ENCODE measurements at regions not wholly inside any gene's neighbourhood (a gene's known extent, or its start where the extent isn't known, plus 50 kb on each side); places are given as distances from the start of the nearest gene placed in this dataset.

DNA sequence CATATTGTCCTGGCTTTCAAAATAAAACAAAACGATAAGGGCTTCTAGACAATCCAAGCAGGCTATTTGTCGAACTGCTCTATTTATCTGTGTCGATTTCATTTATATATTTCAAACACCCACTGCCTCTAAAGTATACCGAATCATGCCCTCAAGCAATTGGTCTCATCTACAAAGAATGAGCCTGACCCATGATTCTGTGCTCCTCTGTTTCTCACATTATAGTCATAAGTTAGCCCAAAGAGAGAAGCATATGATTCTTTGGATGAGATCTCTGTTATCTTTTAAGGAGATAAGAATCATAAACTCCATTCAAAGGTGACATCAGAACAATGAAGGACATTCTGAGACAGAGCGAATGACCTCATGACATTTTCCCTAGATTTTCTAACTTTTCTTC lies 191.1 kb downstream of the MAP2K6 start:
- DNase-seq (ENCODE audit: extremely low read depth in 1 of 2, low read depth in 1 of 2) = no peak

DNA sequence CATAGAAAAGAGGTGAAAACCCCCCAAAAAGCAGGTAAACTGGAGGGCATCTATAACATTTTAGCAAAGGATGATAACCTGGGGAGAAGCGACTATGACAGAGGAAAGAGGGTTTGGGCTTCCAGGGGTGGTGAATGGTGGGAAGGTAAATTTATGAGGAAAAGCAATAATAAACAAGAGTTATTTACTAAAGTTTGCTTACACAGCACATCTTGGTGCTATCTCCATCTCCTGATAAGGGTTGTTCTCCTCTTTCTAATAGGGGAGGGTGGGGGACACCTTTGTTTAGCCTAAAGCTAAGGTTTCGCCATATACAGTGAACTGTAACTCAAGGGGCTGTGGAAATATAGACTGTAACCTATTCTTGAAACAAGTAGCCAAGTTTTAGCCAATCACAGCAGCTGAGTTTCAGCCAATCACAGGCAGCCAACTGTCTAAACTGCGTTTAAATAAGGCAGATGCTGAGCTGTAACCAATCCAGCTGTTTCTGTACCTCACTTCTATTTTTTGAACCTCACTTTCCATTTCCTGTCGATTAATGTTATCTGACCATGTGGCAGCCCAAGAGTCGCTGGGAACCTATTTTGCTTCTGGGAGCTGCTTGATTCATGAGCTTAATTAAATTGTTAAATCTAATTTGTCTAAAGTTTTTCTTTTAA lies 191.8 kb downstream of the MAP2K6 start:
- DNase-seq (ENCODE audit: extremely low read depth in 1 of 2, low read depth in 1 of 2) = no peak

DNA sequence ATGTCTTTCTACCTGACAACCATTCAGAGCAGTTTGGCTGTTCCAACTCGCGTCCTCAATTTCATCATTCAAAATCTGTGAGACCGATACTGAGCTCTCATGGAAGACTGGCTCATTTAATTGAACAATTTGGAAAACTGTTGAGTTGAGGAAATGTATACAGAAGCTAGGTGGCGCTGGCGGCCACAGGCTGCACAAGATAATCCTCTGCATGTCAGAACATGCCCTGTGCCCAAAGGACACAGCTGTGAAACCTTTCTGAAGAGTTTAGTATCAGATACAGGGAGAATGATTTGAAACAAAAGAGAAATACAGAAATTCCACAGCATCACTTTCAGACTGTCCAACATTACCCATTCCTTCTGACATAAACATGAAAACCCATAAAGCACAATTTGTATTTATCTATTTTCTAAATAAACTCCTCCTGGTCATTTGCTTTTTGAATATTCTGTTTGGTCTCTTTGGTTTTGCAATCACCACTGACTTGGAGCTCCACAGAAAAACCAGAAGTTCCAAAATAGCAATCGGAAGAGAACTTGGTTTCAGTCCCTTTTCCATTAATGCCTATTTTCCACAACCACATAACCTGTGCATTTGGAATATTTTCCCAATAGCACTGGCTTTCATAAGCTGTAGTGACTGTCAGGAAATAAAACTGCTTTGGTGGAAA lies 192.8 kb downstream of the MAP2K6 start:
- peak in 1 of 2 donors; percentile 0 for DNase-seq (ENCODE audit: extremely low read depth in 1 of 2, low read depth in 1 of 2)

DNA sequence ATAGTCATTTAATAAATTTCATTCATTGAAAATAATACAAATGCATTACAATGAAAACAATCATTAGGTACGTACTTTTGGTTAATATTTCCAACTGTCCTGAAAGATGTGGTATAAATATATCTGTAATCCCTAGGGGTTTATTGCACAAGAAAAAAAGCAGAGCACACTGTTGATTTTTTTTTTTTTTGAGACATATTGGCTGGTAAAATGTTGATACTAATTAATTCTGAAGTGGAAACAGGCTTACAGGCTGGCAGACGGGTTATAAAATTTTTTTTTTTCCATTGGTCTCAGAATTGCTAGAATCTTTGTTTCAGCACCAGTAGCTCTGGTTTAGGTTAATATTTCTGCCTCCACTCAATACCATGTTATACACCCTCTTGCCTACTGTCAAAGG lies 193.6 kb downstream of the MAP2K6 start:
- no peak for DNase-seq (ENCODE audit: extremely low read depth in 1 of 2, low read depth in 1 of 2)

DNA sequence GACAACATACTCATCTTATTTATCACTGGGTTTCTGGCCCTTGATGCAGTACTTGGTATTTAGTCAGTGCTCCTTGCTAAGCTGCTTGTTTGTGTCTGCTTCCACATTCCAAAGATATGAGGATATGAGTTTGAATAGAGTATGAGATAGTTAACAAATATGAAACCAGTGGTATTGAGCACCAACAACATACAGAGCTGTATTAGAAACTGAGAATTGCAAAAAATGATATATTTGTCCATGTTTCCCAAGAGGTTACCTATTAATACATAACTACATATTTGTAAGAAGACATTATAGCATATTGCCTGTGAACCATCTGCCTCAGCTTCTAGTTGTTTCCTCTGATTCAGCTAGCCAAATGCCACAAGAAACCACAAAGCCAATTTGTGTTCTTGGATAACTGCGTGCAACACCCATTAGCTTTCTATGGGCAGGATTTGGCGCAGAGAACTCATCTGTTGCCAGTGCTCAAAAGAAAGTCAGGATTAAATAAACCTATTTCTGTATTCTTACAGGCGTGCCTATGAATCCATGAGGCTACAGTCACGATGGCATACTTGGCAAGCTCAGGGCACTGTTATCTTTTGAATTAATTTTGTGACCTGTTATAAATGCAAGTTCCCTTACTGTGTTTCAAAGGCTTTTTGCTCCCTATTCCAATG lies 194.4 kb downstream of the MAP2K6 start:
- DNase-seq (ENCODE audit: extremely low read depth in 1 of 2, low read depth in 1 of 2) = no peak

DNA sequence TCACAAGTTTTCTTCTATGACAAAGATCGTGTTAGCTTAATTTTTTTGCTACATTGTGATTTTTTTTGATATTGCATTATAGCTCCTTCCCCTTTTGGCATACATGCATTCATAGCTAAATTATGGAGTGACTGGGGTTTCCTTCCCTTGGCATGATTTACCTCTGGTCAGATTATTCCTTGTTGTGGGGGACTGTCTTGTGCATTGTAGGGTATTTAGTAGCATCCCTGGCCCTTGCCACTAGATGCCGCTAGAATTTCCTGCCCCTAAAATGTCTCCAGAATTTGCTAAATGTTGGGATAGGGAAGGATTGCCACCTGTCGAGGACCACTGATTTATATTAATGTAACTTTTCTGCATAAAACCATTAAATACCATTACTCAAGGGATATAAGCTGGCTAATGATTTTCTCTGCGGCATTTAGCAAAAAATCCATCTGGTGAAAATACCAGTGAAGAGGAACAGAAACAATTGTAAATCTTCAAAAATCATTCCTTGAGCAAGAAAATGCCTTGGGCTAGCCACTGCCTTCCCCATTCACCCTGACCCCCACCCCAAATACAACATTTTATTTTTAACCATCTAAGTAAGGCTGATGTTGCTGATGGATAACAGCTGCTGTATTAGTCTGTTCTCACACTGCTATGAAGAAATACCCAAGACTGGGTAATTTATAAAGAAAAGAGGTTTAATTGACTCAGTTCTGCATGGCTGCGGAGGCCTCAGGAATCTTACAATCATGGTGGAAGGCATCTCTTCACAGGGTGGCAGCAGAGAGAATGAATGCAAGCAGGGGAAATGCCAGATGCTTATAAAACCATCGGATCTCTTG lies 195.2 kb downstream of the MAP2K6 start:
- no peak for DNase-seq (ENCODE audit: extremely low read depth in 1 of 2, low read depth in 1 of 2)

DNA sequence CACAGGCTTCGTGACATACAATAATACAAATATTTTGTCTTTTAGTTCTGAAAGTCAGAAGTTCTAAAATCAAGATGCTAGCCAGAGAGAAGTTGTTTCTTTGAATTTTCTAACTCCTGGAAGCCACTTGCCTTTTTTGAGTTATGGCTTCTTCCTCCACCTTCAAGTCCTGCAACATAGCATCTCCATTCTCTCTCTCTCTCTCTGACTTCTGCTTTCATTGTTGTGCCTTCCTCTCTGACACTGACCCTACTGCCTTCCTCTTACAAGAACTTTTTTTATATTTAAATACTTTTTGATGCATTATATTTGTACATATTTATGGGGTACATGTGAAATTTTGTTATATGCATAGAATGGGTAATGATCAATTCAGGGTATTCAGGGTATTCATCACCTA lies 205.9 kb downstream of the MAP2K6 start:
- DNase-seq (ENCODE audit: extremely low read depth in 1 of 2, low read depth in 1 of 2) = no peak

DNA sequence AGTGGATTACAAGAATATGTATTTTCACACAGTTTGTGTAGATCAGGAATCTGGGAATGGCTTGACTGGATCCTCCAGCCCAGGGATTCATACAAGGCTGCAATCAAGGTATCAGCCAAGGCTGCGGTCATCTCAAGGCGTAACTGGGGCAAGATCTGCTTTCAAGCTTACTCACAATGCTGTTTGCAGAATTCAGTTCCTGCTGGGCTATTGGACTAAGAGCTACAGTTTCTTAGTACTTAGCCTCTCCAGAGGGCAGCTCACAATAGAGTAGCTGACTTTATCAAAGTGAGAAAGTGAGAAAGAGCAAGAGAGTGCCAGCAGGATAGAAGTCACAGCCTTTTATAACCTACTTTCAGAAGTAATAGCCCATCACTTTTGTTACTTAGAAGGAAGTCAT lies 211.0 kb downstream of the MAP2K6 start:
- no peak for DNase-seq (ENCODE audit: extremely low read depth in 1 of 2, low read depth in 1 of 2)

DNA sequence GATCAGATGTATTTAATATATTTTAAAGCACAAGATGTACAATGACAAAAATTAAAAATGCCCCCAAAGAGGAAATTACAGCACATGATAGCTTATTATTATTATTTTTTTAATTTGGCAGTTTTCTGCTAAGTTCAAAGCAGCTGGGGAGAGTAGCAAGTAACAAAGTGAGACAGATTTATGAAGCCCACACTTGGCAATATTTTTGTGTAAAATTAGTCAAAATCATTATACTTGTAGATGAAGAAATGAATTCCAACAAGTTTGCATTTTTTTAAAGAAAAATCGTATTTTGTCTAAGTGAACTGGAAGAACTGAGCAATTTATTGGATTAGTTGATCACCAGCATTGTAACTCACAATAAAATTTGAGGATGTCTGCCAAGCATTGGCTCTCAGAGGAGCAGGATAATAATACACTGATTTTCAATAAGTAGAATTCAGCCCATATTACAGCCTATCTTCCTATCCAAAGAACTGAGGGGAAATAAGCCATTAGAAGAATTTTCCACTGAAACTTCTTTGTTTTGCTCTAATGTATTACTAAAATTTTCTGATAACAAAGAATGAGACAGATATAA lies 215.6 kb downstream of the MAP2K6 start:
- no peak for DNase-seq (ENCODE audit: extremely low read depth in 1 of 2, low read depth in 1 of 2)

DNA sequence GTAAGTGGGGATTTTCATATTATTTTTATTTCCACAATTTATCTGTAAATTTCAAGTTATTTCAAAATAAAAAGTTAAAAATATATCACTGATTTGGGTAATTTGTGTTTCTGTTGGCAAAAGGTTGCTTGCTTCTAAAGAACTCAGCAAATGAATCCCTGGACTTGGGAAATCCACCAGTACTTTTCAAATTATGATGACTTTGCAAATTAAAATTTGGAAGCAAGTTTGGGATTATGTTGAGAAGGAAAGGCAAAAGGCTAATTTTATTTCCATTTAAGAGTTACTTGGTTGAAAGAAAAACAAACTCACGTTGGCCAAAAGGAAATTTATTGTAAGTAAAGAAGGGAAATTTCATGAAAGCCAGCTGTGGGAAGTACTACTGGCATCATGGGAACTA lies 220.3 kb downstream of the MAP2K6 start:
- no peak for DNase-seq (ENCODE audit: extremely low read depth in 1 of 2, low read depth in 1 of 2)

DNA sequence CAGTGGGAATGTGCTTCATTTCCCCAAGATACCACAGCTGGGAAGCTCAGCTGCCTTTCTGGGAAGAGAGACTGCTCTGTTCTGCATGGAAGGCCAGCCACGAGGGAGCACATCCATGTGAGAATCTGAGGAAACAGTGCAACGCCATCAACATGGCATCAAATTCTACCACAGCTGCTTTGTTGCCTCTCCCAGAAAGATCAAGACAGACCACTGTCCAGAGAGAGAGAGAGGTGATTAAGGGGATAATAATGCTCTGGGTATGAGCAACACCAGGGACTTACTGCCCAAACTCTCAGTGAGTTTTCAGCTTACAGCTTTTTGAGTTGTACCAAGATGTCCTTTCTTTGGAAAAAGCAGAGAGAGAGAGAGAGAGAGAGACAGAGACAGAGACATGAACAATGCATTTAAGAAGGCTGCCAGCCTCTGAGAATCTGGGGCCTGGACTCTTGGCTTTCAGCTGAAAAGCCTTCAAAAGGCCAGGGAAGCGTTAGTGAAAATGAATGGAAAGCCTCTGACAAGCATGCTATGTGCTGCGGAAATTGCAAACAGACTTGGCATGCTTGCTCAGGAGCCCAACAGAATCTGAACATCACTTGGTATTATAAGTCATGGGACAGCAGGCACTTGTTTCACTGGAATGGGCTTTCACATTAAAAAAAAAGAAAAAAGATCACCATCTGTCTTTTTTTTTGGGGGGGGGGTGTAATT lies 223.1 kb downstream of the MAP2K6 start:
- no peak for DNase-seq (ENCODE audit: extremely low read depth in 1 of 2, low read depth in 1 of 2)

DNA sequence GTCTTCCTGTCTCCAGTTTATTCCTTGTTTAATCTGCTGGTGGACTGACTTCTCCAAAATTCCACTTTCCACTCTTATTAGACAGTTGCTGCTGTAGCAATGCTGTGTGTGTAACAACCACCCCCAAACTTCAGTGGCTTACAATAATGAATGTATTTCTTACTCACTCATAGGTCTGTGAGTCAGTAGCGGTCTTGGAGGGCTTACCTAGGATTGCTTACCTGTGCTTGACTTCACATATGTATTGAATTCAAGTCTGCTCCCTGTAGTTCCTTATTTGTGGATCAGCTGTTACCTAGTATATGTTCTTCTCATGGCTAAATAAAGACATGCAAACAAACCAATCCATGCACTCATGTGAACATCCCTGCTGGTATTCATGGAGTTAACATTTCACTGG lies 224.6 kb downstream of the MAP2K6 start:
- DNase-seq (ENCODE audit: extremely low read depth in 1 of 2, low read depth in 1 of 2) = no peak

DNA sequence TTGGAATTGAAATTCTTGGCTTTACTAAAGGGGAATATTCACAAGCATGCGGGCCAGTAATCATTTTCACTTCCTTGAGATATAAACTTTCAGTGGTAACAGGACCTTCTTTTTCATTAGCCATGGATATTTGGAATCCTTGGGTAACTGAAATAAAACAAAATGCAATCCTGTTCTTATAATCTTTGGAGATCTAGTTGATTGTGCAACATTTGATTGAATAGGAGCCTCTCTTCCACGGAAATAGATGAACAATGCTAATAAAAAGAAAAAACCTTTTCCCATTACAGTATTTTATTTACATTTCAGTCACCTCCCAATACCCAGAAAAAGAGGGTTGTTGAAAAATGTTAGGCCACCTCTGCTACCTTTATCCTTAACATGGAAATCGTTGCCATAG lies 225.6 kb downstream of the MAP2K6 start:
- DNase-seq (ENCODE audit: extremely low read depth in 1 of 2, low read depth in 1 of 2) = no peak

DNA sequence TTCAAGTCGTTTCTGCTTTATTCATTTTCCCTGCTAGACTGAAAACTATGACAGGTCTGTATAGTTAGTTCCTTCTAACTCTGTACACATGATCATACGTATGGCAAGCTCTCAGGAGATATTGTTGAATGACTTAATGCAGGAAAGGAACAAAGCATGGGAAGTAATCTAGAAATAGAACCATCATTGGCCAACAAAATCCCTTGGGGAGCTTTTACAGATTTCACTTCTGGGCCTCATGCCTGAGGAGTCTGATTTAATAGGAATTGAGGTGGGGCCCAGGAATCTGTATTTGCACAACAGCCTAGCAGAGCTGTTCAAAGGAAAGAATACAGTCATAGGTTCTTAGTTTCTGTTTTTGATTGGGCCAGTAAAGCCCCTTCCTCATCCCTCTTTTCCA lies 229.2 kb downstream of the MAP2K6 start:
- no peak for DNase-seq (ENCODE audit: extremely low read depth in 1 of 2, low read depth in 1 of 2)

DNA sequence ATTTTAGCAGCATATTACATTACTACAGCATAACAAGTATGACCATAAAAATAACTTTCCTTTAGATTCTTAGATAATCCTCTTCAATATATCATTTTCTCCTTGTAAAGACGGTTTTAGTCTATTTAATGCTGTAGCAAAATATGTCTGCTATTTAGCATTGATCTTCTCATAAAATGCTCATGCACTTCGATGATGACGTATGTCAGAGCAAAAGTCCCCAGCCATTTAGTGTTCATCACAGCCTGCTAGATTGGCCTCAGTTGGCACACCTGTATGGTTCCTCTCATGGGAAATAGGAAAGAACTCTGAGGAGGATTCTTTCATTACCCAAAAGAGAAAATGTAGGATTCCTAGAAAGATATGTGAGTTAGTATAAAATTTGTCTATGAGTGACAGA lies 232.2 kb downstream of the MAP2K6 start:
- no peak for DNase-seq (ENCODE audit: extremely low read depth in 1 of 2, low read depth in 1 of 2)

DNA sequence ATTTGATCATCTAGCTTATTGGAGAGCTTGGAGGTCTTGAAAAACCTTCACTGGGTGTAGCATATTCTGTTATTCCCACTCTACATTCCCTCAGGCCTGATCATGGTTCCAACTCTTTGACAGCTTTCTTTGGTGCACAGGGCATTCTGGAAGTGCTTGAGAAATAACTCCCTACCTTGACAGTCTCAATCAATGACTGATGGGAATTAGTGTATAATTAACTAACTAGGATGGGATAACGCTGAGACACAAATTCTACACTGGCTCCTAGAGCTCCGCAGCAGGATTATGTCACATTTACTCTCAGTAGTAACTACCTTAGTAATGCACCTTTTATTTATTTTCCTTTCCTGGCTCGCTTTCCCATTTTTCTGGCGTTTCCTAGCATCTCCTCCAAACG lies 236.4 kb downstream of the MAP2K6 start:
- no peak for DNase-seq (ENCODE audit: extremely low read depth in 1 of 2, low read depth in 1 of 2)

DNA sequence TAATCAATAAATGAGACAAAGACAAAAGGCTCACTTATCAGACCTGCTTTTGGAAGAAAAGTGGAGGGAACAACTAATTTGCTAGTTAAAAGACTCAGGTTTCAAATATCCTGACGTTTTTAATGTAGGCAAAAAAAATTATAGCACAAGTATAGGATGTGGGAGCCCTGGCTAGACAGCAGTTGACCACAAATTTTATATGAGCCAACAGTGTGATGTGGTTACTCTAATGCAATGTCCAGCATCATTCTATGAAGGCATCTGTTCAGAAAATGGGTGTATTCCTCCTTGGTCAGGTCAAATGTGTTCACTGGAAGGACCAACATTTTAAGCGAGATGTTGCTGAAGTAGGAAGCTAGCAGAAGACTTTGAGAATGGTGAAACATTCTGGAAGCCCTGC lies 237.4 kb downstream of the MAP2K6 start:
- no peak for DNase-seq (ENCODE audit: extremely low read depth in 1 of 2, low read depth in 1 of 2)

DNA sequence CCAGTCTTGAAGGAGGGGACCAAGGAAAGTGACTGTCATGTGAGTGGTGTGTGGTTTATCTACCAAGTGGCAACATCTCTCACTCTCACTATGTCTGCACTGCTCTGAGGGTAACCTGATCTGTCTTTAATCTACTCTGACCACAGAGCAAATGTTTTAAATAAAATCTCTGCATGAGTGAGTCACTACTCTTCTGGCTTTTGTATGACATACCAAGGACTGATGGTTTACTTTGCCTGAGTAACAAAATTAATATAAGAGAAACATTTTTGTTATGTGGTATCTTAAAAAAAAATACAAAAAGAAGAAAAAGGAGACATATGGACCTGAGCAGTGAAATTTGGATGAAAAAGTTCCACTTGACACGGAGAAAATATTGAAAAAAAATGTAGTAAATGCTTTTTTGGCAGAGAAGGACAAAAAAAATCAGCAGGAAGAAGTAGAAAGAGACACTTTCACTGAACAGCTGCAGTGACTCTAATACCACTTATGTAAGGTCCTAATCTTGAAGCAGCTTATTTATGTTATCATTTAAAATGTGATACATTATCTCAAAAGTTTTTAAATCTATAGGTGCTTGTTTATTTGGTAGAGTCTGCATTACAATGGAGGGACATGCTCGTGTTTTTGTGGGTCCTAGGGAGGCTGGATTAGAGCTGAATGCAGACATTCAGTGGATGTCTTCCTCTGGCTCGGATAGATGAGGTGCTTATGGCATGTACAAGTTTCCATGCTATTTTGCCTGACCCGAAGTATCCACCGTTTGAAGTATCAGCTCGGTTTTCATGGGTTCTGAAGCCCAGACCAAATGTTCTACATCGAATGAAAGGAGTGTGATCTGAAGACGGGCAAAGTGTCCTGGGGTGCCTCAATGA lies 240.7 kb downstream of the MAP2K6 start:
- no peak for DNase-seq (ENCODE audit: extremely low read depth in 1 of 2, low read depth in 1 of 2)

DNA sequence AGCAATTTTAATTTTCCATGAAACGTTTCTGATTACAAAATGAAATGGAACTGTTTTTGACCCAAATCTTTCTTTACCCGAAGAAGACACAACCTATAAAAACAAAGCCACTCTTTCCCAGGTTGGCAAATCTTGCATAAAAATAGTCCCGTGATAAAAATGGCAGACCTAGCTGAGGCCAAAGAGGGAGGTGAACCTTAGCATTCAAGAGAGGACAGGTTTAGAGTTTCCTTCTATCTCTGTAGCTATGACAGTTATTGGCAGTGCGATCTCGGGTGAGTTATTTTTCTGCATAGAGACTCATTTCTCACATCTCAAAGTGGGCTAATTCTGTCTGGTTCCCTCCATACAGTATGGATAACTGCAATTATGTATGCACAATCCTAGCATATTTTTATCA lies 241.4 kb downstream of the MAP2K6 start:
- DNase-seq (ENCODE audit: extremely low read depth in 1 of 2, low read depth in 1 of 2) = no peak

All from activated CD8-positive, alpha-beta memory T cell treated with anti-CD3 and anti-CD28 coated beads for 1 hour (primary cell).